ENCODE measurements at regions not wholly inside any gene's neighbourhood (a gene's known extent, or its start where the extent isn't known, plus 50 kb on each side); places are given as distances from the start of the nearest gene placed in this dataset.
"Not testable (repeated sequence)": the region's sequence is repeated elsewhere in the genome, so short reads cannot be mapped to it uniquely, and the experiment has no call there.

DNA sequence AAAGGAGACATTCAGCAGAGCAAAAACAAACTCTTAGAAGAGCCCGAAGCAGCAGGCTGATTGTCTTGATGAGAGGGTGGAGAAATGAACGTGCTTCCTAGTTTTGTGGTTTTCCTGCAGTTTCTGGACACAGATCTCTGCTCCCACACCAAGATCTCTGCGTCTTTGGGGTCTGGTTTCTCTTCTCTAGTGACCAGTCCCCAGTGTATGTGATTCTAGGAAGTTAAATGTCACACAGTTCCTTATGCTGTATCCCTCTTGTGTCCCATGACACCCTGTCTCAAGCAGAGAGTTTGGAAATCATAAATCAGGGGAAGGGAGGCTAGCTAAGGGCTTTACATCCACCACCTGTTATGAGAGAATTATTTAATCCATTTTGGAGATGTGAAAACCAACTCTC, 55.4 kb upstream of the KLF14 start:
- no peaks in the 10 kb centered on the region for H3K36me3 Mint-ChIP-seq
- H3K4me3 Mint-ChIP-seq = no peak overlapping the region
- intact Hi-C loops (cut with micrococcal nuclease) = no loop called here
- CTCF ChIA-PET = no interaction called here
- H3K27me3 Mint-ChIP-seq = peaks cover 8% of the 10 kb centered on the region
- H3K4me1 Mint-ChIP-seq (ENCODE audit: low read depth) = no peaks in the 10 kb centered on the region
- POLR2A ChIA-PET = no interaction called here
- H3K9me3 Mint-ChIP-seq = no peaks in the 10 kb centered on the region
- DNase-seq = no peak
- no peak overlapping the region for H3K27ac Mint-ChIP-seq

DNA sequence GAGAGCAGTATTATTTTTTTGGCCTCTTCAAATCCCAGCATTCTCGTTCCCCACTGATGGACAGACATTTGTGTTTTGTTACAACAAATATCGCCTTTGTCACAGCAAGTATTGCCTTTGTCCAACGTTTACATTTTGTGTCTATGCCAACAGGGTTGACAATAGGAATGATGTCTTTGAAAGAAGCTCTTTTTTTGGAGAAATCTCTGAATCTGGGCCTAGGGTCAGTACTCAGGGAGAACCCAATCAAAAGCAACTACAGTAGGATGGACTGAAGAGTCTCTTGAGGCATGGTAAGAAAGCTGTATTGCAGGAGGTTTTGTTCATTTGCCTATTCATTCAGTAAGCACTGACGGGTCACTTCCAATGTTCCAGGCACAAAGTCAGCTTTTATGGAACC, 57.7 kb upstream of the KLF14 start:
- DNase-seq = no peak
- intact Hi-C loops (cut with micrococcal nuclease) = no loop called here
- Mint-ChIP-seq H3K9me3 (no peaks in the 10 kb centered on the region), H3K36me3 (no peaks in the 10 kb centered on the region), H3K27me3 (peaks cover 2% of the 10 kb centered on the region), H3K27ac (no peak overlapping the region), H3K4me3 (no peak overlapping the region), H3K4me1 (ENCODE audit: low read depth) (no peaks in the 10 kb centered on the region)
- POLR2A ChIA-PET = no interaction called here
- CTCF ChIA-PET = no interaction called here

DNA sequence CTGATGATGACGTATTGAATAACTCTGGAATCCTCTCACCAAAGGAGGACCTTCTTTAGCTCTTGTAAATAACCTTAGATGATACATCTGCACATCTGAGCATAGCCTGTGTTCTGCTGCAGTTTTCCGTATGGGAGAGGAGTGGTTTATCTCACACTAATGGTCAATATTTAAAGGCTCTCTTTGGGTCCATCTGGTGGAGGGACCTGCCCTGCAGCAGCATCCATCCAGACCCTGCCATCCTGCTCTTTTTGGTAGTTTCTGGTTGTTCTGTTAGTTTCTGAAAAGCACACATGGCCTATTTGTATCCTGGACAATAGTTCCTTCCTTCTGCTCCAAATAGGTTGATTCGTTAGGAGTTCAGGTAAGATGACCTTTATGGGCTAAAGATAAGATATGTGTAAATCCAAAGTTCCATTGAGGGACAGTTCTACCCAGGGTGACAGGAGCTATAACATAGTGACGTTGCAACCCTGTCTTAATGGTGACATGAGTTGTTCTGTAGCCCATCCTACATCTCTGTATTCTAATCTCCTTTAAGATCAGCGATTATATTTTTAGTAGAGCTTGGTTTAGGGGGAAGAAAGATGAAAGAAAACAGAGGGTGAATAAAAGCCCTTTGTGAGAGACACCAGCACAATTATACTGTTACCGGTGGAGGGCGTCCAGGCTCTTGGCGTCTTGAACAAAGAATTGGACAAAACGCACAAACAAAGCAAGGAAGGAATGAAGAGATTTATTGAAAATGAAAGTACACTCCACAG, 60.0 kb upstream of the KLF14 start:
- H3K9me3 Mint-ChIP-seq = no peaks in the 10 kb centered on the region
- CTCF ChIA-PET = interaction anchor here (1.1 kb wide), 1 partner anchor 722 kb away, joined by 3 read pairs; no protein-coding TSS in a partner anchor

DNA sequence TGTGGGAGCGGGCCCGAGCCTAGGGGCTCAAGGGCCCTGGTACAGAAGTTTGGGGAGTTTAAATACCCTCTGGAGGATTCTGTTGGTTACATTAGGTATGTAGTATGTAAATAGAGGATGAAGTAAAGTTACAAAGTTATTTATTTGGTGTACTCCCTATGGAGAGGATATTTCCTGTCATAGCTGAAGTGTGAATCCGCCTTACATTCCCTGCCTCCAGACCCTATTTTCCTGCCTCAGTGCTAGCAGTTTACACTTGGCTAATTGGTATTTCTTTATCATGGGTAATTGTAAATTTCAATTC, 60.6 kb upstream of the KLF14 start:
- CTCF ChIA-PET = interaction anchor here (1.1 kb wide), 1 partner anchor 722 kb away, joined by 3 read pairs; no protein-coding TSS in a partner anchor
- Mint-ChIP-seq H3K4me3 (no peak overlapping the region), H3K36me3 (no peaks in the 10 kb centered on the region), H3K27me3 (peaks cover 12% of the 10 kb centered on the region), H3K27ac (no peak overlapping the region), H3K4me1 (ENCODE audit: low read depth) (no peaks in the 10 kb centered on the region), H3K9me3 (no peaks in the 10 kb centered on the region)
- intact Hi-C loops (cut with micrococcal nuclease) = no loop called here
- POLR2A ChIA-PET = no interaction called here
- no peak for DNase-seq

More for the DNA sequence above, 60.0 kb upstream of the KLF14 start:
- no peaks in the 10 kb centered on the region for H3K36me3 Mint-ChIP-seq
- H3K27me3 Mint-ChIP-seq = peaks cover 6% of the 10 kb centered on the region
- H3K27ac Mint-ChIP-seq = no peak overlapping the region
- no peak for DNase-seq
- intact Hi-C loops (cut with micrococcal nuclease) = no loop called here
- no peaks in the 10 kb centered on the region for H3K4me1 Mint-ChIP-seq (ENCODE audit: low read depth)
- POLR2A ChIA-PET = no interaction called here
- no peak overlapping the region for H3K4me3 Mint-ChIP-seq

DNA sequence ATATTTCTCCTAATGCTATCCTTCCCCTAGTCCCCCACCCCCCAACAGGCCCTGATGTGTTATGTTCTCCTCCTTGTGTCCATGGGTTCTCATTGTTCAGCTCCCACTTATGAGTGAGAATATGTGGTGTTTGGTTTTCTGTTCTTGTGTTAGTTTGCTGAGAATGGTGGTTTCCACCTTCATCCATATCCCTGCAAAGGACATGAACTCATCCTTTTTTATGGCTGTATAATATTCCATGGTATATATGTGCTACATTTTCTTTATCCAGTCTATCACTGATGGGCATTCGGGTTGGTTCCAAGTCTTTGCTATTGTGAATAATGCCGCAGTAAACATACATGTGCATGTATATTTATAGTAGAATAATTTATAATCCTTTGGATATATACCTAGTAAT, 62.4 kb upstream of the KLF14 start:
- POLR2A ChIA-PET; H3K4me1 Mint-ChIP-seq (ENCODE audit: low read depth): not testable (repeated sequence)

DNA sequence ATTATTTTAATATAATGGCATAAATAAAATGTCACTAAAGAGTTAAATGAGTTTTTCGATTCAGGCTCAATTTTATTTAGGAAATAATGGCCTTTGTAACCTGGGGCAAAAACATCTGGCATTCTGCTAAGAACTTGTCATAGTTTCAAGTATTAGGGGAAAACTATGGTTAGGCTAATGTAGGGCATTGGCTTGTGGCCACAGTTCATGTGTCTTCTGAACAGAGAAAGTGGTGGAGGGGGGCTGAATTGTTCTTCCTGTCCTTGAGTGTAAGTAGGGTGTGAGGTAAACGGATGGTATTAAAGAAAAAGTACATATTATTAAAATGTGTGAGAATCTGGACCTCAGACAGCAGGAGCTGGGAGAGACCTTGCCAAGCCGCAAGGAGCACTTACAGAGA, 69.1 kb upstream of the KLF14 start:
- CTCF ChIA-PET = no interaction called here
- no peak for DNase-seq
- H3K27ac Mint-ChIP-seq = no peak overlapping the region
- H3K4me1 Mint-ChIP-seq (ENCODE audit: low read depth) = no peaks in the 10 kb centered on the region
- no peak overlapping the region for H3K4me3 Mint-ChIP-seq
- H3K27me3 Mint-ChIP-seq = peaks cover 20% of the 10 kb centered on the region
- H3K9me3 Mint-ChIP-seq = no peaks in the 10 kb centered on the region
- H3K36me3 Mint-ChIP-seq = no peaks in the 10 kb centered on the region
- POLR2A ChIA-PET = no interaction called here
- intact Hi-C loops (cut with micrococcal nuclease) = no loop called here

More for the DNA sequence above, 62.4 kb upstream of the KLF14 start:
- H3K27ac Mint-ChIP-seq; CTCF ChIA-PET; H3K36me3 Mint-ChIP-seq; H3K9me3 Mint-ChIP-seq; H3K4me3 Mint-ChIP-seq; intact Hi-C loops (cut with micrococcal nuclease); DNase-seq: not testable (repeated sequence)
- peaks cover 21% of the 10 kb centered on the region for H3K27me3 Mint-ChIP-seq

DNA sequence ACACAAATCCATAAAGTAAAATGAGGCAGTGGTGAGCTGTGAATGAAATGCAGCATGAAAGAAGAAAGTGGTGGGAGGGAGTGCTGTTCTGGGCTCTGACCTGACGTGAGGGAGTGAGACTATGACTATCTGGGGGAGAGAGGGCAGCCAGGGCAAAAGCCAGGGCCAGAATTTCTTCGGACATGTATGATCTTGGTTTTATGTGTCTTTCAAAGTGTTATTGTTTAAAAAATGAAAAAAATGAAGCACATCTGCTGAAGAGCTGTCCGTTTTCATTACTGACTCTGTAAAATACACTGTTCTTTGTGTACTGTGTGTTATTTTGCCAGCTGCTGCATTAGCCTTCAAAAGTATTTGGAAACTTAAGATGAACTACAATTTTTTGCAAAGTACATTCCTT, 70.2 kb upstream of the KLF14 start:
- ChIA-PET POLR2A (no interaction called here), CTCF (no interaction called here)
- DNase-seq = no peak
- Mint-ChIP-seq H3K36me3 (no peaks in the 10 kb centered on the region), H3K27me3 (peaks cover 17% of the 10 kb centered on the region), H3K4me3 (no peak overlapping the region), H3K9me3 (no peaks in the 10 kb centered on the region), H3K4me1 (ENCODE audit: low read depth) (no peaks in the 10 kb centered on the region), H3K27ac (no peak overlapping the region)
- intact Hi-C loops (cut with micrococcal nuclease) = no loop called here

DNA sequence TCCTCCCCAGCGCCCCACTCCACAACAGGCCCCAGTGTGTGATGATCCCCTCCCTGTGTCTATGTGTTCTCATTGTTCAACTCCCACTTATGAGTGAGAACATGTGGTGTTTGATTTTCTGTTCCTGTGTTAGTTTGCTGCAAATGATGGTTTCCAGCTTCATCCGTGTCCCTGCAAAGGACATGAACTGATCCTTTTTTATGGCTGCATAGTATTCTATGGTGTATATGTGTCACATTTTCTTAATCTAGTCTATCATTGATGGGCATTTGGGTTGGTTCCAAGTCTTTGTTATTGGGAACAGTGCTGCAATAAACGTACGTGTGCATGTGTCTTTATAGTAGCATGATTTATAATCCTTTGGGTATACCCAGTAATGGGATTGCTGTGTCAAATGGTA, 78.8 kb upstream of the KLF14 start:
- DNase-seq; H3K4me1 Mint-ChIP-seq (ENCODE audit: low read depth); CTCF ChIA-PET; H3K36me3 Mint-ChIP-seq; intact Hi-C loops (cut with micrococcal nuclease); H3K27ac Mint-ChIP-seq; POLR2A ChIA-PET; H3K4me3 Mint-ChIP-seq; H3K9me3 Mint-ChIP-seq; H3K27me3 Mint-ChIP-seq: not testable (repeated sequence)

DNA sequence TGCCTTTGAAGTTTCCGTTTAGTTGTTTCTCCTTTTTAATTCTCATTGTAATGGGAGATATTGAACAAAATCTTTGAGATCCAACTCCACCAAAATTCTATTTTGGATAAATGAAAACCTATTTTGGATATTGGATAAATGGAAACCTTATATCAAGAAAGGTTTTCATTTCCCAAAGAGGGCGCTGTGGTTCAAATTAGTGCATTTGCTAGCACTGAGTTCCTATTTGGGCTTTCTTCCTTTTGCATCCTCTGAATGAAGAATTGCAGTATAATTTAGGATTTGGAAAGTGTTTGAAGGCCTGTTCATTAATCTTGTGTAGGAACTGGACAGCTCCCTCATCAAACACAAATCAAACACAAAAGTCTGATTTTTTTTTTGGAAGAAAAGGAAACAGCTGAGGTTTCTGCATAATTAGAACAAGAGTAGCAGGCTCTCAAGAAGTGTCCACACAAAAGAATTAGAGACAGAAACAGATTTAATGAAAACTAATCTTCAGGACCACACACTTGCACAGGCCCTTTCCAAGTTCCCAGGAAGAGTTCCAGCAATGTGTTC, 80.8 kb upstream of the KLF14 start:
- Mint-ChIP-seq H3K27me3 (no peaks in the 10 kb centered on the region), H3K4me1 (ENCODE audit: low read depth) (no peaks in the 10 kb centered on the region), H3K9me3 (no peaks in the 10 kb centered on the region), H3K4me3 (no peak overlapping the region), H3K27ac (no peak overlapping the region), H3K36me3 (no peaks in the 10 kb centered on the region)
- intact Hi-C loops (cut with micrococcal nuclease) = no loop called here
- POLR2A ChIA-PET = no interaction called here
- CTCF ChIA-PET = no interaction called here
- no peak for DNase-seq

DNA sequence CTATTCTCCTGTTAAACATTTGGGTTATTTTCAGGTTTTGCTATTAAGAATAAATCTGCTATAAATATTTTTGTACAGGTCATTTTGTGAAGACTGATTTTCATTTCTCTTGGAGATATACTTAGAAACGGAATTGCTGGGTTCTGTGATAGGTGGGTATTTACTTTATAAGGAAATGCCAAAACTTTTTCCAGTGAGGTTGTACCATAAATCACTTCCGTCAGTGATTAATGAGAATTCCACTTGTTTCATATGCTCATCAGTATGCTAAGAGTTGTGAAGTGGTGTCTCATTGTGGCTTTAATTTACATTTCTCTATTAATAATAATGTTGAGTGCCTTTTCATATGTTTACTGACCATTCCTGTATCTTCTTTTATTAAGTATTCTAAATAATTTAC, 84.0 kb upstream of the KLF14 start:
- Mint-ChIP-seq H3K27me3 (no peaks in the 10 kb centered on the region), H3K9me3 (no peaks in the 10 kb centered on the region), H3K4me1 (ENCODE audit: low read depth) (peaks cover 8% of the 10 kb centered on the region), H3K4me3 (no peak overlapping the region), H3K27ac (no peak overlapping the region), H3K36me3 (no peaks in the 10 kb centered on the region)
- CTCF ChIA-PET = no interaction called here
- POLR2A ChIA-PET = no interaction called here
- no peak for DNase-seq
- intact Hi-C loops (cut with micrococcal nuclease) = no loop called here

DNA sequence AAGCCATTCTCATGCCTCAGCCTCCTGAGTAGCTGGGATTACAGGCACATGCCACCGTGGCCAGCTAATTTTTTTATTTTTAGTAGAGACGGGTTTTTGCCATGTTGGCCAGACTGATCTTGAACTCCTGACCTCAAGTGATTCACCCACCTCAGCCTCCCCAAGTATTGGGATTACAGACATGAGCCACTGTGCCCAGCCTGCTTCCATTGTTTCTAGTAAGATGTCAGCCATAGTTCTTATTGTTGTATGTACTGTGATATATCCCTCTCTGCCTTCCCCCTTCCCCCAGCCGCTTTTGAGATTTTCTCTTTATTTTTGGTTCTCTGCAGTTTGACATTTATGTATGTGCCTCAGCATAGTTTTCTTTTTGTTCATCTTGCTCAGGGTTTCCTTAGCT, 87.9 kb upstream of the KLF14 start:
- ChIA-PET CTCF (no interaction called here), POLR2A (no interaction called here)
- H3K27me3 Mint-ChIP-seq = no peaks in the 10 kb centered on the region
- H3K4me1 Mint-ChIP-seq (ENCODE audit: low read depth) = peaks cover 8% of the 10 kb centered on the region
- H3K9me3 Mint-ChIP-seq = peaks cover 14% of the 10 kb centered on the region
- intact Hi-C loops (cut with micrococcal nuclease) = no loop called here
- no peak overlapping the region for H3K4me3 Mint-ChIP-seq
- H3K27ac Mint-ChIP-seq = no peak overlapping the region
- DNase-seq = no peak
- peaks cover 8% of the 10 kb centered on the region for H3K36me3 Mint-ChIP-seq

DNA sequence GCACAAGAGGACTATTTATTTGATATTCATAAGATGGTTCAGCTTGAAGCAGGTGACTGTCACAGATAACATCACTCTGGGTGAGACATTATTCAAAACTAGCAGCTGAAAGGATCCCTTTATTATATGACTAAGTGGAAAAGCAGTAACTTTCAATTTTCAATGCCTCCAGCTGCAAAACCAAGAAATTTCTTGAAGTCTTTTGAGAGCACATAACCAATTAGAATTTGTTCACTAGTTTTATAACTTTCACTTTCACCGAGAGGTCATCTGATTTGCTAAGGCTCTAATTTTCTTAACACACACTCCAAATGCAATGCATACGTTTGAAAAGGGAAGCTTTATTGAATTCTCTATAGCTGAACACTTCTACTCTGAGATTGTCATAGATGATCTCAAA, 88.6 kb upstream of the KLF14 start:
- no peak overlapping the region for H3K27ac Mint-ChIP-seq
- H3K4me3 Mint-ChIP-seq = no peak overlapping the region
- DNase-seq = no peak
- peaks cover 9% of the 10 kb centered on the region for H3K36me3 Mint-ChIP-seq
- ChIA-PET POLR2A (no interaction called here), CTCF (interaction anchor here (1.2 kb wide), 1 partner anchor 10 kb away, joined by 6 read pairs; no protein-coding TSS in a partner anchor)
- peaks cover 20% of the 10 kb centered on the region for H3K9me3 Mint-ChIP-seq
- peaks cover 8% of the 10 kb centered on the region for H3K4me1 Mint-ChIP-seq (ENCODE audit: low read depth)
- intact Hi-C loops (cut with micrococcal nuclease) = no loop called here
- H3K27me3 Mint-ChIP-seq = no peaks in the 10 kb centered on the region

DNA sequence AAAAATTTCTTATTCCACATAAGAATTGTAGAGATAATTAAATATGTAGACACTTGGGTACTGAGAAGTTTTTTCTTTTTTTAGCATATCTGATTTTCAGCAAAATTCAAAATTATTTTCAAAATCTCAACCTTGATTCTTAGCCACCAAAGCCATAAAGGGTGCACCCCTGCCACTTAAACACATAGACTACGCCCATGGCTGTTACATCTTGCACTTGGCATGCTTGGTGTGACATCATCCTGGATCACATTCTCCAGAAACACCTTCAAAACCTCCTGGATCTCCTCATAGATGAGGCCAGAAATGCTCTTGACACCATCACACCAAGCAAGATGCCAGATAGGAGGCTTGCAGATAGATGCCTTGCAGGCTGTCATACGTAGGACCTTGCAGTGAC, 89.1 kb upstream of the KLF14 start:
- Mint-ChIP-seq H3K27ac (no peak overlapping the region), H3K27me3 (no peaks in the 10 kb centered on the region), H3K4me3 (no peak overlapping the region), H3K9me3 (peaks cover 20% of the 10 kb centered on the region), H3K36me3 (peaks cover 9% of the 10 kb centered on the region), H3K4me1 (ENCODE audit: low read depth) (peaks cover 8% of the 10 kb centered on the region)
- intact Hi-C loops (cut with micrococcal nuclease) = no loop called here
- no peak for DNase-seq
- ChIA-PET CTCF (interaction anchor here (1.2 kb wide), 1 partner anchor 9 kb away, joined by 6 read pairs; no protein-coding TSS in a partner anchor), POLR2A (no interaction called here)

Data from activated CD4-positive, alpha-beta memory T cell treated with anti-CD3 and anti-CD28 coated beads for 36 hours (primary cell).